Liver (tissue), 8 donors: ENCODE measurements at regions not wholly inside any gene's neighbourhood (a gene's known extent, or its start where the extent isn't known, plus 50 kb on each side); places are given as distances from the start of the nearest gene placed in this dataset.

Experiments
- DNase-seq: peaks from one replicate; pipeline ENCODE4 v3.0.0-alpha.2; 2017; ENCODE audit warnings: low spot score
- H3K27ac ChIP-seq, 2 donors: one replicate each; pipeline ENCODE4 v1.7.0; 2013; ENCODE audit warnings: inconsistent platforms in 2 of 2, low read length in 2 of 2, control low read depth in 1 of 2, low read depth in 1 of 2, mild to moderate bottlenecking in 1 of 2
- H3K27me3 ChIP-seq, 4 donors: one replicate each; pipeline versions ENCODE4 v1.6.1 to v1.7.0; 2013; ENCODE audit warnings: low read length in 3 of 4, inconsistent platforms in 1 of 4, mild to moderate bottlenecking in 1 of 4, moderate library complexity in 1 of 4; ENCODE audit not compliant: control insufficient read depth in 4 of 4, insufficient read depth in 4 of 4
- H3K36me3 ChIP-seq, 4 donors: one replicate each; pipeline versions ENCODE4 v1.6.1 to v1.7.0; 2013; ENCODE audit warnings: low read length in 3 of 4, mild to moderate bottlenecking in 3 of 4, low read depth in 1 of 4, moderate library complexity in 1 of 4; ENCODE audit not compliant: control insufficient read depth in 4 of 4, insufficient read depth in 3 of 4
- H3K4me1 ChIP-seq, 4 donors: one replicate each; pipeline versions ENCODE4 v1.6.1 to v1.7.0; 2013; ENCODE audit warnings: low read length in 3 of 4, mild to moderate bottlenecking in 3 of 4, moderate library complexity in 1 of 4; ENCODE audit not compliant: control insufficient read depth in 4 of 4, insufficient read depth in 4 of 4
- H3K4me3 ChIP-seq, 3 donors: one replicate each; pipeline versions ENCODE4 v1.6.1 to v1.7.0; 2013; ENCODE audit warnings: low read length in 3 of 3, control low read depth in 1 of 3, low read depth in 1 of 3, mild to moderate bottlenecking in 1 of 3
- H3K9ac ChIP-seq, 2 donors: one replicate each; pipeline ENCODE4 v1.7.0; 2013; ENCODE audit warnings: low read length in 2 of 2, mild to moderate bottlenecking in 2 of 2, moderate library complexity in 2 of 2, control low read depth in 1 of 2, low read depth in 1 of 2
- H3K9me3 ChIP-seq, 4 donors: one replicate each; pipeline versions ENCODE4 v1.6.1 to v1.7.0; 2013; ENCODE audit warnings: low read length in 3 of 4; ENCODE audit not compliant: control insufficient read depth in 4 of 4
- ATF3 ChIP-seq: IDR thresholded peaks from 2 replicates; pipeline ENCODE4 v1.6.1; 2016; ENCODE audit warnings: antibody characterized with exemption
- CTCF ChIP-seq: fragments of 150-350 bp; IDR thresholded peaks from 2 replicates; pipeline ENCODE4 v1.5.1; 2017; ENCODE audit warnings: improper control_type of control experiment, low read depth, low read length; ENCODE audit not compliant: missing input control
- EGR1 ChIP-seq, 2 donors: IDR thresholded peaks; 2 replicates each; pipeline ENCODE4 v1.6.1; 2016 to 2018; ENCODE audit warnings: antibody characterized with exemption in 2 of 2, low read depth in 2 of 2
- FOXA1 ChIP-seq: IDR thresholded peaks from 2 replicates; pipeline ENCODE4 v1.6.1; 2016; ENCODE audit warnings: antibody characterized with exemption
- FOXA2 ChIP-seq: IDR thresholded peaks from 2 replicates; pipeline ENCODE4 v1.6.1; 2016; ENCODE audit warnings: antibody characterized with exemption
- HNF4A ChIP-seq, 2 donors: conservative IDR thresholded peaks; 2 replicates each; pipeline ENCODE4 v1.6.1; 2016; ENCODE audit warnings: antibody characterized with exemption in 2 of 2, mild to moderate bottlenecking in 2 of 2
- HNF4G ChIP-seq: IDR thresholded peaks from 2 replicates; pipeline ENCODE4 v1.6.1; 2016; ENCODE audit warnings: antibody characterized with exemption
- JUND ChIP-seq, 2 donors: IDR thresholded peaks; 2 replicates each; pipeline ENCODE4 v1.6.1; 2016; ENCODE audit warnings: antibody characterized with exemption in 2 of 2
- MAX ChIP-seq: IDR thresholded peaks from 2 replicates; pipeline ENCODE4 v1.6.1; 2016; ENCODE audit warnings: antibody characterized with exemption
- NR2F2 ChIP-seq: IDR thresholded peaks from 2 replicates; pipeline ENCODE4 v1.6.1; 2016; ENCODE audit warnings: antibody characterized with exemption
- RAD21 ChIP-seq, 2 donors: IDR thresholded peaks; 2 replicates each; pipeline ENCODE4 v1.6.1; 2016; ENCODE audit warnings: antibody characterized with exemption in 2 of 2, mild to moderate bottlenecking in 2 of 2
- REST ChIP-seq: IDR thresholded peaks from 2 replicates; pipeline ENCODE4 v1.6.1; 2016; ENCODE audit warnings: antibody characterized with exemption, mild to moderate bottlenecking
- RXRA ChIP-seq, 2 donors: IDR thresholded peaks; 2 replicates each; pipeline ENCODE4 v1.6.1; 2017 to 2018; ENCODE audit warnings: antibody characterized with exemption in 2 of 2, mild to moderate bottlenecking in 1 of 2
- SP1 ChIP-seq: IDR thresholded peaks from 2 replicates; pipeline ENCODE4 v1.6.1; 2018; ENCODE audit warnings: antibody characterized with exemption, mild to moderate bottlenecking
- YY1 ChIP-seq: IDR thresholded peaks from 2 replicates; pipeline ENCODE4 v1.6.1; 2016; ENCODE audit warnings: antibody characterized with exemption, mild to moderate bottlenecking
- ZBTB33 ChIP-seq: IDR thresholded peaks from 2 replicates; pipeline ENCODE4 v1.6.1; 2016; ENCODE audit warnings: antibody characterized with exemption
- WGBS: extraction: QIAGEN DNeasy Blood & Tissue Kit; methylation state at CpG from one replicate; pipeline ENCODE4 v1.1.7; 2013; 5-methylcytosine and 5-hydroxymethylcytosine counted together
- donor health status: healthy.
- donor health status: healthy.
- donor health status: healthy.
- donor health status: healthy.
- donor health status: healthy.

- Histone ChIP-seq H3K36me3 (no peaks in the 10 kb centered on the region), H3K9me3 (peaks cover 0 to 2% (median 0%) of the 10 kb centered on the region in 4 donors), H3K27me3 (no peaks in the 10 kb centered on the region), H3K27ac (no peak overlapping the region), H3K4me1 (no peaks in the 10 kb centered on the region), H3K9ac (no peak overlapping the region), H3K4me3 (no peak overlapping the region)
- DNase-seq: no peak
- whole genome bisulfite sequencing: 76% methylated on average over 5 of the region's 5 CpGs
- no peak for TF ChIP-seq RXRA (IDR thresholded peaks at IDR 0.05)
- no peak for TF ChIP-seq RAD21 (IDR thresholded peaks at IDR 0.05)
- no peak for TF ChIP-seq HNF4G
Measured at GRCh38 chr4:60155088-60155487, 1045.0 kb upstream of the ADGRL3 start.

GRCh38 chr4:60173103-60173502 lies 1027.0 kb upstream of the ADGRL3 start:
- Histone ChIP-seq H3K4me1 (no peaks in the 10 kb centered on the region), H3K9me3 (peaks cover 0 to 4% (median 0%) of the 10 kb centered on the region in 4 donors)

More at GRCh38 chr4:60173103-60173502, 1027.0 kb upstream of the ADGRL3 start:
- Histone ChIP-seq H3K9ac (no peak overlapping the region), H3K27ac (no peak overlapping the region), H3K27me3 (no peaks in the 10 kb centered on the region), H3K36me3 (no peaks in the 10 kb centered on the region), H3K4me3 (no peak overlapping the region)
- TF ChIP-seq MAX (no peak), CTCF (no peak), NR2F2 (no peak), JUND (IDR thresholded peaks at IDR 0.05) (no peak), YY1 (no peak), HNF4A (conservative IDR thresholded peaks at IDR 0.05) (no peak), FOXA1 (no peak), ZBTB33 (no peak), SP1 (no peak), REST (no peak), RXRA (IDR thresholded peaks at IDR 0.05) (no peak), ATF3 (no peak), FOXA2 (no peak), RAD21 (IDR thresholded peaks at IDR 0.05) (no peak), EGR1 (IDR thresholded peaks at IDR 0.05; ENCODE audit: low read depth in 2 of 2) (no peak)
- DNase-seq: no peak
